Esophagus (tissue), 2 donors: ENCODE measurements at regions not wholly inside any gene's neighbourhood (a gene's known extent, or its start where the extent isn't known, plus 50 kb on each side); places are given as distances from the start of the nearest gene placed in this dataset.
"Not testable (repeated sequence)": the region's sequence is repeated elsewhere in the genome, so short reads cannot be mapped to it uniquely, and the experiment has no call there.

ENCODE experiments used
- H3K27ac ChIP-seq, 2 donors: one replicate each; pipeline ENCODE4 v1.5.1; 2013; ENCODE audit warnings: low read depth in 2 of 2, mild to moderate bottlenecking in 2 of 2, inconsistent platforms in 1 of 2, low read length in 1 of 2, moderate library complexity in 1 of 2
- H3K27me3 ChIP-seq, 2 donors: one replicate each; pipeline ENCODE4 v1.6.1; 2013; ENCODE audit warnings: low read length in 2 of 2, control low read depth in 1 of 2, mild to moderate bottlenecking in 1 of 2; ENCODE audit not compliant: insufficient read depth in 2 of 2, control insufficient read depth in 1 of 2
- H3K36me3 ChIP-seq, 2 donors: one replicate each; pipeline ENCODE4 v1.6.1; 2013; ENCODE audit warnings: low read length in 1 of 2; ENCODE audit not compliant: control insufficient read depth in 2 of 2, insufficient read depth in 2 of 2
- H3K4me1 ChIP-seq, 2 donors: one replicate each; pipeline ENCODE4 v1.6.1; 2013; ENCODE audit warnings: low read length in 1 of 2; ENCODE audit not compliant: control insufficient read depth in 2 of 2, insufficient read depth in 2 of 2
- H3K4me3 ChIP-seq, 2 donors: one replicate each; pipeline ENCODE4 v1.5.1; 2013; ENCODE audit warnings: low read length in 2 of 2, mild to moderate bottlenecking in 2 of 2, low read depth in 1 of 2, moderate library complexity in 1 of 2
- H3K9me3 ChIP-seq, 2 donors: one replicate each; pipeline ENCODE4 v1.6.1; 2013; ENCODE audit warnings: mild to moderate bottlenecking in 2 of 2, low read depth in 1 of 2, low read length in 1 of 2, moderate library complexity in 1 of 2; ENCODE audit not compliant: control insufficient read depth in 2 of 2, insufficient read depth in 1 of 2
- WGBS, 2 donors: extraction: QIAGEN DNeasy Blood & Tissue Kit; methylation state at CpG; one replicate each; pipeline ENCODE4 v1.1.7; 2013; 5-methylcytosine and 5-hydroxymethylcytosine counted together
- donor health status: healthy with polysubstance abuse.
- donor health status: Bipolar disorder and iron deficiency.

GRCh38 chr7:156509216-156509615, 131.4 kb upstream of the RNF32 start:
- Histone ChIP-seq H3K4me1 (no peaks in the 10 kb centered on the region), H3K4me3 (no peak overlapping the region), H3K27me3 (peaks cover 0 to 3% of the 10 kb centered on the region in 2 donors), H3K36me3 (no peaks in the 10 kb centered on the region), H3K27ac (no peak overlapping the region), H3K9me3 (peaks cover 0 to 7% of the 10 kb centered on the region in 2 donors)
- WGBS, 2 donors, result 90 to 95% methylated on average over 3 of the region's 3 CpGs

GRCh38 chr7:156505876-156506275, 134.7 kb upstream of the RNF32 start:
- Histone ChIP-seq H3K4me3 (no peak overlapping the region), H3K4me1 (no peaks in the 10 kb centered on the region), H3K27ac (no peak overlapping the region), H3K9me3 (peaks cover 0 to 7% of the 10 kb centered on the region in 2 donors), H3K27me3 (no peaks in the 10 kb centered on the region), H3K36me3 (no peaks in the 10 kb centered on the region)
- 87 to 90% methylated on average over 10 of the region's 10 CpGs for WGBS, 2 donors

GRCh38 chr7:156504687-156505545, 135.7 kb upstream of the RNF32 start:
- Histone ChIP-seq H3K36me3 (no peaks in the 10 kb centered on the region), H3K27me3 (no peaks in the 10 kb centered on the region), H3K9me3 (peaks cover 0 to 2% of the 10 kb centered on the region in 2 donors), H3K4me3 (no peak overlapping the region), H3K4me1 (no peaks in the 10 kb centered on the region), H3K27ac (no peak overlapping the region)
- 79 to 85% methylated on average over 27 of the region's 27 CpGs for WGBS, 2 donors

- Histone ChIP-seq H3K27me3 (no peaks in the 10 kb centered on the region), H3K4me1 (no peaks in the 10 kb centered on the region), H3K27ac (no peak overlapping the region), H3K9me3 (no peaks in the 10 kb centered on the region), H3K4me3 (no peak overlapping the region), H3K36me3 (no peaks in the 10 kb centered on the region)
- 91 to 93% methylated on average over 17 of the region's 17 CpGs for WGBS, 2 donors
Measured at GRCh38 chr7:156504006-156504405, 136.6 kb upstream of the RNF32 start.

GRCh38 chr7:156503196-156503595, 137.4 kb upstream of the RNF32 start:
- Histone ChIP-seq H3K27me3 (no peaks in the 10 kb centered on the region), H3K27ac (no peak overlapping the region), H3K4me3 (no peak overlapping the region), H3K4me1 (no peaks in the 10 kb centered on the region), H3K9me3 (no peaks in the 10 kb centered on the region), H3K36me3 (no peaks in the 10 kb centered on the region)
- WGBS, 2 donors, result 62 to 68% methylated on average over 7 of the region's 7 CpGs

- H3K4me1 ChIP-seq, H3K36me3 ChIP-seq, H3K9me3 ChIP-seq, H3K27me3 ChIP-seq, H3K27ac ChIP-seq, H3K4me3 ChIP-seq: not testable (repeated sequence)
- WGBS, 2 donors, result 96 to 100% methylated on average over 1 of the region's 1 CpG
Measured at GRCh38 chr7:156501815-156502214, 138.8 kb upstream of the RNF32 start.

GRCh38 chr7:156499247-156499881, 141.2 kb upstream of the RNF32 start:
- H3K4me3 ChIP-seq, result no peak overlapping the region
- no peaks in the 10 kb centered on the region for H3K4me1 ChIP-seq
- H3K27ac ChIP-seq, result no peak overlapping the region
- H3K27me3 ChIP-seq, result no peaks in the 10 kb centered on the region
- H3K36me3 ChIP-seq, result no peaks in the 10 kb centered on the region
- 74 to 80% methylated on average over 12 of the region's 12 CpGs for WGBS, 2 donors
- H3K9me3 ChIP-seq, result no peaks in the 10 kb centered on the region

GRCh38 chr7:156497776-156498509, 142.6 kb upstream of the RNF32 start:
- WGBS, 2 donors, result 64 to 74% methylated on average over 17 of the region's 17 CpGs
- no peaks in the 10 kb centered on the region for H3K9me3 ChIP-seq

GRCh38 chr7:156496865-156497264, 143.7 kb upstream of the RNF32 start:
- WGBS, 2 donors, result 62 to 66% methylated on average over 8 of the region's 8 CpGs
- Histone ChIP-seq H3K27me3 (no peaks in the 10 kb centered on the region), H3K4me3 (no peak overlapping the region), H3K27ac (no peak overlapping the region), H3K36me3 (no peaks in the 10 kb centered on the region), H3K4me1 (no peaks in the 10 kb centered on the region), H3K9me3 (no peaks in the 10 kb centered on the region)

More at GRCh38 chr7:156497776-156498509, 142.6 kb upstream of the RNF32 start:
- Histone ChIP-seq H3K27me3 (no peaks in the 10 kb centered on the region), H3K4me3 (no peak overlapping the region), H3K4me1 (no peaks in the 10 kb centered on the region), H3K36me3 (no peaks in the 10 kb centered on the region), H3K27ac (no peak overlapping the region)
